ENCODE measurements at regions not wholly inside any gene's neighbourhood (a gene's known extent, or its start where the extent isn't known, plus 50 kb on each side); places are given as distances from the start of the nearest gene placed in this dataset.

DNA sequence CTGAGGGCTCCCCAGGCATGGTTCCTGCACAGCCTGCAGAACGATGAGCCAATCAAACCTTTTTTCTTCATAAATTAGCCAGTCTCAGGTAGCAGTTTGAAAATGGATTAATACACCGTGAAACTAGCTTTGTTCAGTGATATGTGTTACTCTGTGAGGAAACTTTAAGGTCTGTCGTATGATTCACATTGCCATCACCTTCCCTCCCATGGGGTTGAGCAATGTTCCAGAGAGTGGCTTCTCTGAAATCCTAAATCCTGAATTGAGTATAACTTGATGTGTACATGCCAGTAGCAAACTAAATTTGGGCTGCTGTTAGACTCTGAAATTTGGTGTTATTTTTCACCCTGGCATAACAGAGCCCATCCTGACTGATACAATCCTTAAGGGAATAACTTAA is 866.4 kb upstream of the C9orf72 start:
- no peaks in the 10 kb centered on the region for H3K27me3 ChIP-seq
- no peaks in the 10 kb centered on the region for H3K36me3 ChIP-seq
- 88 to 93% methylated on average over 3 of the region's 3 CpGs for WGBS, 2 donors
- intact Hi-C loops (cut with DNase I) = no loop called here
- no peak for DNase-seq
- TF ChIP-seq EP300 (IDR thresholded peaks at IDR 0.05) (no peak), POLR2A (IDR thresholded peaks at IDR 0.05) (no peak), POLR2AphosphoS5 (IDR thresholded peaks at IDR 0.05) (no peak)
- TF ChIP-seq, protein P1, sequence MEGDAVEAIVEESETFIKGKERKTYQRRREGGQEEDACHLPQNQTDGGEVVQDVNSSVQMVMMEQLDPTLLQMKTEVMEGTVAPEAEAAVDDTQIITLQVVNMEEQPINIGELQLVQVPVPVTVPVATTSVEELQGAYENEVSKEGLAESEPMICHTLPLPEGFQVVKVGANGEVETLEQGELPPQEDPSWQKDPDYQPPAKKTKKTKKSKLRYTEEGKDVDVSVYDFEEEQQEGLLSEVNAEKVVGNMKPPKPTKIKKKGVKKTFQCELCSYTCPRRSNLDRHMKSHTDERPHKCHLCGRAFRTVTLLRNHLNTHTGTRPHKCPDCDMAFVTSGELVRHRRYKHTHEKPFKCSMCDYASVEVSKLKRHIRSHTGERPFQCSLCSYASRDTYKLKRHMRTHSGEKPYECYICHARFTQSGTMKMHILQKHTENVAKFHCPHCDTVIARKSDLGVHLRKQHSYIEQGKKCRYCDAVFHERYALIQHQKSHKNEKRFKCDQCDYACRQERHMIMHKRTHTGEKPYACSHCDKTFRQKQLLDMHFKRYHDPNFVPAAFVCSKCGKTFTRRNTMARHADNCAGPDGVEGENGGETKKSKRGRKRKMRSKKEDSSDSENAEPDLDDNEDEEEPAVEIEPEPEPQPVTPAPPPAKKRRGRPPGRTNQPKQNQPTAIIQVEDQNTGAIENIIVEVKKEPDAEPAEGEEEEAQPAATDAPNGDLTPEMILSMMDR (IDR thresholded peaks at IDR 0.05) = no peak
- no peaks in the 10 kb centered on the region for H3K4me1 ChIP-seq
- H3K9me3 ChIP-seq = peaks cover 0 to 4% (median 0%) of the 10 kb centered on the region in 4 donors
- no peak overlapping the region for H3K27ac ChIP-seq
- H3K4me3 ChIP-seq = no peak overlapping the region

DNA sequence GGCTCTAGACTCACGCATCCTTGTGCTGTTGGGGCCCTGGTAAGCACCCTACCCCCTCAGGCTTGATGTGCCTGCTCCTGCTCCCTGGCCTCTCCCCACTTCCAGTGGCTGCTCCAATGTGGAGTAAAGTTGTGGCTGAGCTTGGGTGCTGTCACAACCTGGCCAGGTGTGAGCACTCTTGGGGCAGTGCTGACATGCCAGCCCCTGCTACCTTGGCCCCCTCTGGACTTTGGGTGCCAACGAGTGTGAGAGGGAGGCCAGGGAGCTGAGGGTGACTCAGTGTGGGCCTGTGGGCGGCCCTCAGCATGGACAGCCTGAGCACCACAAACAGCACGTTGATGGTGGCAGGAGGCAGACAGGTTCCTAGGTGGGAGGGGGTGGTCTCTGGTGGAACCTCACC is 870.2 kb upstream of the C9orf72 start:
- H3K9me3 ChIP-seq = peaks cover 0 to 4% (median 0%) of the 10 kb centered on the region in 4 donors
- intact Hi-C loops (cut with DNase I) = no loop called here
- H3K27ac ChIP-seq = no peak overlapping the region
- H3K4me1 ChIP-seq = no peaks in the 10 kb centered on the region
- WGBS, 2 donors = 77 to 81% methylated on average over 4 of the region's 4 CpGs
- H3K36me3 ChIP-seq = no peaks in the 10 kb centered on the region
- DNase-seq = no peak
- no peaks in the 10 kb centered on the region for H3K27me3 ChIP-seq
- H3K4me3 ChIP-seq = no peak overlapping the region
- TF ChIP-seq, protein P1 (IDR thresholded peaks at IDR 0.05) = no peak
- TF ChIP-seq POLR2A (IDR thresholded peaks at IDR 0.05) (no peak), EP300 (IDR thresholded peaks at IDR 0.05) (no peak), POLR2AphosphoS5 (IDR thresholded peaks at IDR 0.05) (no peak)

- Histone ChIP-seq H3K36me3 (no peaks in the 10 kb centered on the region), H3K4me1 (no peaks in the 10 kb centered on the region), H3K4me3 (no peak overlapping the region), H3K9me3 (peaks cover 0 to 4% (median 0%) of the 10 kb centered on the region in 4 donors), H3K27me3 (no peaks in the 10 kb centered on the region), H3K27ac (no peak overlapping the region)
- 94 to 98% methylated on average over 1 of the region's 1 CpG for WGBS, 2 donors
- no peak for DNase-seq
- intact Hi-C loops (cut with DNase I) = no loop called here
- TF ChIP-seq POLR2AphosphoS5 (IDR thresholded peaks at IDR 0.05) = no peak
- no peak for TF ChIP-seq EP300 (IDR thresholded peaks at IDR 0.05)
- TF ChIP-seq, protein P1 (IDR thresholded peaks at IDR 0.05) = no peak
- no peak for TF ChIP-seq POLR2A (IDR thresholded peaks at IDR 0.05)
Measured at GRCh38 chr9:28444637-28445036, 871.4 kb upstream of the C9orf72 start.

- intact Hi-C loops (cut with DNase I) = no loop called here
- TF ChIP-seq, protein P1 (IDR thresholded peaks at IDR 0.05) = no peak
- no peak for TF ChIP-seq POLR2A (IDR thresholded peaks at IDR 0.05)
- Histone ChIP-seq H3K9me3 (peaks cover 0 to 4% (median 0%) of the 10 kb centered on the region in 4 donors), H3K27me3 (no peaks in the 10 kb centered on the region), H3K4me1 (no peaks in the 10 kb centered on the region), H3K4me3 (no peak overlapping the region), H3K36me3 (no peaks in the 10 kb centered on the region), H3K27ac (no peak overlapping the region)
- 91 to 96% methylated on average over 1 of the region's 1 CpG for WGBS, 2 donors
- no peak for DNase-seq
Measured at GRCh38 chr9:28445211-28445610, 871.9 kb upstream of the C9orf72 start.

- peaks cover 0 to 11% (median 5%) of the 10 kb centered on the region in 4 donors for H3K4me1 ChIP-seq
- TF ChIP-seq POLR2A (IDR thresholded peaks at IDR 0.05) (no peak), EP300 (IDR thresholded peaks at IDR 0.05) (no peak), POLR2AphosphoS5 (IDR thresholded peaks at IDR 0.05) (no peak)
- TF ChIP-seq, protein P1 (IDR thresholded peaks at IDR 0.05) = no peak
- intact Hi-C loops (cut with DNase I) = no loop called here
- no peak overlapping the region for H3K4me3 ChIP-seq
- no peaks in the 10 kb centered on the region for H3K36me3 ChIP-seq
- 89 to 92% methylated on average over 2 of the region's 2 CpGs for WGBS, 2 donors
- no peak for DNase-seq
- H3K27ac ChIP-seq = no peak overlapping the region
- no peaks in the 10 kb centered on the region for H3K27me3 ChIP-seq
- no peaks in the 10 kb centered on the region for H3K9me3 ChIP-seq
Measured at GRCh38 chr9:28453918-28454317, 880.6 kb upstream of the C9orf72 start.

All from sigmoid colon (tissue), 6 donors.